SH-SY5Y (cell line): ENCODE measurements at regions not wholly inside any gene's neighbourhood (a gene's known extent, or its start where the extent isn't known, plus 50 kb on each side); places are given as distances from the start of the nearest gene placed in this dataset.

Experiments
- GATA2 ChIP-seq: IDR thresholded peaks from 2 replicates; pipeline ENCODE4 v1.6.1; 2011; ENCODE audit warnings: mild to moderate bottlenecking, low read depth, low read length
- GATA3 ChIP-seq: IDR thresholded peaks from 2 replicates; pipeline ENCODE4 v1.6.1; 2011; ENCODE audit warnings: low read depth, mild to moderate bottlenecking, low read length, moderate library complexity

DNA sequence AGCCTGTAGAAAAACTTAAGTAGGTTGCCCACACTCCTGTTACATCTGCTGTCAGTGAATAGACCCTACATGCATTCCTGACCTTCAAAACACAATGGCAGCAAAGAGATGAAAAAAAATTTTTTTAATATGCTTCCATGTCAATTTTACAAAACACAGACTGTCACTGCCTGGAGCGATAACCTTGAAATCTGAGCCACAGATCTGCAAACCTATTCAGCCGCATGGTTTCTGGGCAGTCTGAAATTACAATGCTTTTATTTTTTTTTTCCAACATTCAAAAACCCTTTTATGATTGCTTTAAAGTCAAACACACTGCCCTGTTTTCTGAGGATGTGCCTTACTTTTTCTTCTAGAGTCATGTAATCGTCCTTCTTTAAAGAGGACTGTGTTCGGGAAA lies 264.9 kb upstream of the PUDP start:
- TF ChIP-seq GATA3 (peak; percentile 59; the same call in 1 of the 2 replicates), GATA2 (peak; percentile 81)

DNA sequence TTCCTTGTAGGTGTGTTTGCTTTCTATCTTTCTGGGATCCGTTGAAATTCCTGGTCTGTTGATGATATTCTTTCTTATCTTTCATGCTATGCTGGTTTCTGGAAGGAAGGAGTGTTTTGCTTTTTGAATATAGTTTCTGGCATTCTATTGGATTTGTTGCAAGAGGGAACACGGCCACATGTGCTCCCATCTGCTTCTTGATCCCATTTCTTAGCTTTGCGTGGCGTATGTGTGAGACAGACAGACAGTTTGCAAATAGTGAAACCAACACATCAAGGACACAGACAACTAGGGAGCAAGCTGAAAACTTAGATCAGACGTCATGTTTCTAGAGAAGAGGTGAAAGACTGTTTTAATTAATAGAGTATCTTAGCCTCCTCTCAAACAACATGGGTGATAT lies 261.9 kb upstream of the PUDP start:
- TF ChIP-seq GATA3 (no peak), GATA2 (no peak)

DNA sequence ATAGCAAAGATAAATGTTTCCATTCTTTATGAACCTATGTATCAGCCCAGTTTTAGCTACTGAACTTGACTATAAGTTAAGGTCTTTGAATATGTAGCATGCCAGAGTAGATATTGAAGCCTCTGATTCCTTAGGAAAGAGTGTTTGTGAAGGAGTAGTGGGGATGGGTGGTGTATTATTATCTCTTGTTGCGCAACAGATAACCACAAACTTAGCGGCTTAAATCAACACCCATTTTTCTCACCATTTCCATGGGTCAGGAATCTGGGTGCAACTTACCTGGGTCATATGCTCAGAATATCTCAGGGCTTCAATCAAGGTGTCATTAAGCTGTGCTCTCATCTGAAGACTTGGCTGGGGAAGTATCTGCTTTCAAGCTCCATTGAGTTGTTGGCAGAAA lies 251.4 kb upstream of the PUDP start:
- no peak for TF ChIP-seq GATA2

DNA sequence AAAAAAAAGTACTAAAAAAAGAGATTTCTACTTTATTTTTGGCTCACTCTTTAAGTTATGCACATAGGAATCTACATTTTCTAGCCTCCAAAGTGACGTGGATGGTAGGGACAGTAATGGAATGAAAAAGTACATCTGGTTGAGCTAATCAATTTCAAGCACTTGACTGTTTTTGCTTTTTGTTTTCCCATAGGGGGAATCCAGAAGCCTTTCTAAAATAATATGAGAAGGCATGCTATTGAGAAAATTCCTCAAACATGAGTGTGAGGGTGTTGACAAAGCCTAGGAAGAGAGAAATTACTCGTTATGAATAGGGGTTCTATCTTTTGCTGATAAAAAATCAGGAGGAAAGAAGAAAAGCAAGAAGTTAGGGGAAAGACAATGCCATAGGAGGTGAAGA lies 242.5 kb upstream of the PUDP start:
- no peak for TF ChIP-seq GATA2
- TF ChIP-seq GATA3, result no peak

DNA sequence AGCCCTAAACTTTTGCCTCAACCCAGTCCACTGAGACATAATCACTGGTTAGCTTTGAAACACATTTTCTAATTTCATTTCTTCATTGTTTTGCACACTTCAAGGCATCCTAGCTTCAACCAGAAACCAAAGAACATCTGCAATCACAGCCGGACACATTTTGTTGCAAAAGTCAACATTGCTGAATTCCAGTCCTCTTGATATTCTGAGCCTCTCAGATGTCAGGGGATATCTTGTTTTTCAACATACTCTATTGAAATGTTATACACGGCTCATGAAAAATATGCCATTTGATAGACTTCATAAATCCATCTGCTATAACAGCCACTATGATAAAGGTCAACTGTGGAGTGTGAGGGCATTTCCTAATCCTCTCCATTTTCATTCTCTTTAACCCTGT lies 241.6 kb upstream of the PUDP start:
- TF ChIP-seq GATA2 (no peak), GATA3 (no peak)

DNA sequence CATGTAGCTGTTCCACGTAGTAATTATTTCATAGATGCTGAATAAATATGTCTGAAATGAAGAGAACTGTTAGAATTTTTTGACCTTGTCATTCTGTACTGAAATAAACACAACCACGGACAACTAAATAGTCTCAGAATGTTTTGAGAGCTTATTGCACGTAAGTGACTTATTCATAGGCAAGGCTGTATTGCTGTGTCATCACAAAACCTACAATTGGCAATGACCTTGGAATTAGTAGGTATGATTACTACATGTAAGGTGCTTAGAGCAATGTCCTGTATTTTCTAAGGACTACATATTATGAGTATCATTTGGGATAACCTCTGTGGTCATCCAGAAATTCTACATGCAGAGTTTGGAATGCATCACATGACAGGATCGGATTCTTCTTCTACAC lies 237.2 kb upstream of the PUDP start:
- TF ChIP-seq GATA2 (no peak), GATA3 (no peak)

DNA sequence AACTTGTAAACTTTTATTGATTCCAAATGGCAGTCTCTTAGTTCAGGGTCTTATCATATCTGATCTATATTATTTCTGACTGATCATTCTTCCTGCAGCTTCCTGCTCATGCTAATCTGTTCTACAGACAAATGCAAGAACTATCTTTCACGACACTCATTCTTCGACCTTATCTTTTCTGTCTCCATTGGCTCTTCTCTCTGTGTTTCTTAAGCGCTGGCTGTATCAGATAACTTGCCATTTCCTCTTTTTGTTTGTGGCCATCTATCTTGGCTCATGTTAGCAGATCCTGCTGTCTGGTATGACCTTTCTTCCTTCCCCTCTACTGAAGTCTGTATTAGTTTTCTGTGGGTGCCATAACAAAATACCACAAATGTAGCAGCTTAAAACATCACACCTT lies 230.5 kb upstream of the PUDP start:
- TF ChIP-seq GATA3, result no peak
- TF ChIP-seq GATA2, result no peak

DNA sequence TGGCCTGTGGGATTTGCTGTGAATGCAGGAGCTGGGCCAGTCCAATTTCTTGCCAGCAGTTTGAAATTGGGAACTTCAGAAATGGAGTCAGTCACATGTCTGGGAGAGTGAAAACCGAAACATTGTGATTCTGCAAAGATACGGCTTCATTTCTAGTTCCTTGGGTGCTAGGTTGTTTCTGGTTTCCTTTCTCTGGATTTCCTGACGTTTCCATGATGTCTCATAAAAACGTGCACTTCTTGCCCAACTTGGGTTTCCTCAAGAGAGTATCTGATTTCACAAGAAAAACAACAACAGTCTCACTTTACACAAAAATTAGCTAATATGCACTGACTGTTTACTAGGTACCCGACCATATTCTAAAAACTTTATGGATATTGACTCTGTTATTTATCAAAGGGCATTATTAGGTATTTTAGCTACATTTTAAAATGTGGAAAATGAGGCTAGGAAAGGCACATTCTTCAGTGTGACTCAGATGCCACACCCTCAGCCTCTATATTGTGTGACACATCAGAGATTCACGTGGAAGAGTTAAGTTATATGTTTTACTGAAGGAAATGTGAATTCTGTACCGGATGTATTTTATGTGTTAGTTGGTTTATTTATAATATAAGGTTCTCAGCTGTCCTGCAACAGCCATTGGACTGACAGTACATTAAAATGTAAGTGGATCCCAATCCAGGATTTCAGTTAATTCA lies 225.0 kb upstream of the PUDP start:
- TF ChIP-seq GATA2 (no peak), GATA3 (no peak)

DNA sequence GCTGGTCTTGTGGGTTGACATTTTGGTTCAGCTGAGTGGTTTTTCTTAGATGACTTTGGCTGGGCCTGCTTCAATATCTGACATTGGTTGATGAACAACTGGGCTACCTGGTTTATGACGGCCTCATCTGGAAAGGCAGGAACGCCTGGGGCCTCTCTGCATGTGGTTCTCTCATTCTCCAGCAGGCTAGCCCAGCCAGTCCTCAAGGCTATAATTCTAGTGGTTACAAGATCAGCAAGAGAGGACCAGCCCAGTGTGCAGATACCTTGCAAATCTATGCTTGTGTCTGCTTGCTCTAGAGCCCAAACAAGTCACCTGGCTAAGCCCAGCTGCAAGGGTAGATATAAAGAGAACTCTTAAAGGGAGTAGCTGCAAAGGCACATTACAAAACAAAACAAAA lies 214.2 kb upstream of the PUDP start:
- no peak for TF ChIP-seq GATA3
- TF ChIP-seq GATA2, result no peak

DNA sequence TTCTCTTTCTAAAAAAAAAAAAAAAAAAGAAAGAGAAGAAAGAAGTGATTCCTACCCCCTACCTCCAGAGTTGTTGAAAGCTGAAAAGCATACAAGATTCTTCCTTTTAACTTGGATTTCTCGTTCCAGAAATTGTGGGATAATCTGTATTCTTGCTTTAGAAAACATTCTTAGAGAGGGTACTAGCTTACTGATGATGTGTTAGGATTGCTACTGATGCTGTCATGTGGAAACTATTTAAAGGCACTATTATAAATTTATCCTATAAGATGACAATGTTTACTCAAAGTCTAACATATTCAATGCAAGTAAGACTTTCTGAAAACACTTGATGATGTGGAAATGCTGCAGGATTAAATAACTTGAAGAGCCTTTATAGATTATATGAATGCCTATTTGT lies 204.0 kb upstream of the PUDP start:
- TF ChIP-seq GATA2, result no peak
- TF ChIP-seq GATA3, result no peak

DNA sequence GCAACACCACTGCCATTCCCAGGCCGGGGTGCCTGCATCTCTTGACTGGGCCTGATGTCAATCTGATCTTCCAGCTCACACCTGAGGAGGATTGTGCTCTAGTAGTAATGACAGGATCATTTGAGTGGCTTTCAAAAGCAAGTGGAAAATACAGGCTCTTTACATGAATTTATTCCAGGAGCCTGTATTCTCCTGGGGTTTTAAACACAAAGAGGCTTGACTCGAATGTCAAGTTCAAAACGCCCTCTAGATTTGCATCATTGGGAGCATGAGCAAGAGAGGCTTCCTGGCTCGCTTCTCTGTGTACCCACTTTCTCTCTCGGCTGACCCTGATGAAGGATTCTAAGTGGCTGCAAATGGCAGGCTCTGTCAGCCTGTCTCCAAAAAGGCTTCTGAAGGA lies 199.5 kb upstream of the PUDP start:
- TF ChIP-seq GATA2 (no peak), GATA3 (no peak)

DNA sequence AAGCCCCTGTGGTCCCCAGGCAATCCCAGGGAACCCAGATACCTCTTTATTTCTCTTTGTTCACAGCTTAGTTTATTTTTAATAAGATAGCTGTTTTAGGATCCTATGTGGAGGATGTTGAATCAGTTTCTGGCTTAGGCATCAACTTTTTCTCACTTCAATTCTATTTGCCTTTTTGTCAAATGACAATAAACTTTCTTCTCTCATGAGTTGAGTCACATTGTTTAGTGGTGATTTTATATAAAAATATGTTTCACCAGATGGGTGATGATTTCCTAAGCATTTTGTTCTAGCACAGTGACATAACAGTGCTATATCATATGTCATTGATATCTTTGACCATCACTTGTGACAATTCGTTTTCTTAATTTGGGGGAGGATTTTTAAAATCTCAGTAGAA lies 198.1 kb upstream of the PUDP start:
- no peak for TF ChIP-seq GATA2
- TF ChIP-seq GATA3, result no peak

DNA sequence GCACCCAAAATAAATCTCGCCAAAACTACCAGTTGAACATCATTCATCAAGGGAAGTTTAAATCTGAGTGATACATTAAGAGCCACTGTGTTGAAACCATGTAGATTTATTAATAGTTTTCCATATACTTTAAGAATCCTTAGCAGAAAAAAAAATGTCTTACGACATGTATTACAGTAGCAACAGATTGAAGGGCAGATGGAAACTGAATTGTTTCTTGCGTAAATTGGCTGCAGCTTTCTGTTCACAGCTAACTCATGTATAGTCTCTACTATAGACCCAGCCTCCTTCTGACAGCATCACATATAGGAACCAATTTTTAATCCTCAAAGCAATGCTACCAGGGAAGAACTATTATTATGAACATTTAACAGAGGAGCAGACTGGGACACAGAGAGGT lies 195.2 kb upstream of the PUDP start:
- TF ChIP-seq GATA3 (no peak), GATA2 (no peak)

DNA sequence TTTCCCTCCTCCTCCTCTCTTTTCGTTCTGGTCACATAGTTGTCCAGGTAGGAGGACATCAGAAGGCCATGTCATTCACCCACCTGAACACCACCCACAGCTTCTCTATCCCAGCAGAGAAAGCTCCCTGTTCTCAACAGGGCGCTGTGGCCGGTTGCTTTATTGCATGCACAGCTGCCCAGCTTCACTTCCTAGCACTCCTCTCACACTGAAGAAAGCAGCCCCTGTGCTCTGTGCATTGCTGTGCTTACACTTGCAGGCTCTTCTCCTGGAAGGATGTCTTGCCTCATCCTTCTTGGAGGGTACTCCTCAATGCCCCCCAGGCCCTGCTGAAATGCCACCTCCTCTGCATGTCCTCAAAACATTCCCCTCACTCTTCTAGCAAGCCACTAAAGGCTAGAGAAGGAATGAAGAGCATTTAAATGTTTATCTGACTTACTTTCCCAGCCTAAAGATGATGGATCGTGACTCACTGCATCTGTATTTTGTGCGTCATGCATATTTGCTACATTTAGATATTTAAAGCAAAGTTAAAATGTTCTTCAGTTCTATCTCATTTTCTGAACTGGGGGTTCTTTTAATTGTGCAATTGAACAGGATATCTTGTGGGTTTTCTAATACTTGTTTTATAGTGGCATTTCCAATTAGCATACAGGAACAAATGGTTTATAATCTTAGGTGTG lies 186.4 kb upstream of the PUDP start:
- no peak for TF ChIP-seq GATA3
- TF ChIP-seq GATA2, result no peak

DNA sequence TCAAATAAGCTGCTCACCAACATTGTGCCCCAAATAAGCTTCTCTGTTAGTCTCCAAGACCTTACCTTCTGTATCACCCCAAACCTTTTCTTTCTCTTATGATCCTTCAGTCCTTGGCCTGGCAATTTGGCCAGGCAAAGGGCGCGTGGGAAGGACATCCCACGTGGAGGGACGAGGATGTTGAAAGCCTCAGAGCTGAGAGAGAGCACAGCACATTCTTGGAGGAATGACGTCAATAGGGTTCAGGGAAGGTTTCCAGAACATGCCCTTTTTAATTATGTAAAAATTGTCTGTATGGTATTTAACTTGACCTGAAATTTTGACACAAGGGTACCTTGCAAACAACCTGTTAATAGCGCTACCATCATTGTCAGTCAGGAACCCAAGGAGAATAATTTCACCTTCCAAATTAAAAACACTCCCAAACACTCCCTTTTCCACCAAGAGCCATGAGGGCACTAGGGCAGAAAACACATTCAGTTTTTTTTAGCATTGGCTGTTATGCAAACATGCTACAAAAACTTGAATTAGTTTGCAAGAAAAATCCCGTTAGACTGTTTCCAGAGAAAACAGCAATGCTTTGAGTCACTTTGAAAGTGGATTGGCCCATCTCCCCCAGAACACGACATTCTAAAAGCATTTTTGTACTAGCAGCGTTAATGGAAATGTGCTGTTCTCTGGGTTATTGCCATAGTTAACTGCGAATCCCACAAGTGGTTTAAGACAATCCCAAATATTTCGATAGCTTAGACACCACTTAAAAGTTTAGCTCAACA lies 183.2 kb upstream of the PUDP start:
- no peak for TF ChIP-seq GATA2

DNA sequence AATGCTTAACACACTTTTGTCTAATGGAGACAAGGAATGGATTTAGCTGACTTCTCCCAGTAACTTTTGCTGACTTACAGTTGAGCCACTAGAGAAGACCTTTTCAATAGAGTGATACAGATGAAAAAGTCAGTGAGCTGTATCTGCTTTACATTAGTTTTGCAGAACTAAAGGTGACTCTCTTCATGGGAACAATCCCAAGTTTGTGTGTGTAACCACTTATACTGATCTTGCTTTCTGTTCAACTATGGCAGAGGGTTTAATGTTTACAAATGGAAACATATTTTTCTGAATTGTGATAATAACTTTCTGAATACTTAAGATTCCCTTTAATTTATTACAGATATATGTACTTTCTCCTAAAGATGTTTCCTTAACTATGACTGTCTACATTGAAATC lies 182.6 kb upstream of the PUDP start:
- TF ChIP-seq GATA3 (no peak), GATA2 (no peak)
